ENCODE measurements at regions not wholly inside any gene's neighbourhood (a gene's known extent, or its start where the extent isn't known, plus 50 kb on each side); places are given as distances from the start of the nearest gene placed in this dataset.
"Not testable (repeated sequence)": the region's sequence is repeated elsewhere in the genome, so short reads cannot be mapped to it uniquely, and the experiment has no call there.

- TF ChIP-seq CTCF, POLR2A (IDR thresholded peaks at IDR 0.05): not testable (repeated sequence)
Observed at GRCh38 chr16:77525226-77525625, 90.4 kb upstream of the ADAMTS18 start.

Measured in right lobe of liver (tissue), 4 donors.